ENCODE measurements at regions not wholly inside any gene's neighbourhood (a gene's known extent, or its start where the extent isn't known, plus 50 kb on each side); places are given as distances from the start of the nearest gene placed in this dataset.
A peak's percentile ranks its signal among the peaks of the same experiment; 100 is the strongest.

- TF ChIP-seq MAX (IDR thresholded peaks at IDR 0.05; ENCODE audit: low read depth, low read length) (no peak), CTCF (IDR thresholded peaks at IDR 0.05; ENCODE audit: low read depth, low read length) (no peak), POLR2A (IDR thresholded peaks at IDR 0.05; ENCODE audit: extremely low read depth, insufficient read length) (no peak)
- no peak overlapping the region for H3K4me3 ChIP-seq (ENCODE audit: low read depth, low read length)
Observed at GRCh38 chr5:8321272-8321671, 452.3 kb downstream of the MTRR start.

GRCh38 chr5:8322484-8322883 lies 453.5 kb downstream of the MTRR start:
- TF ChIP-seq CTCF (IDR thresholded peaks at IDR 0.05; ENCODE audit: low read depth, low read length) (no peak), POLR2A (IDR thresholded peaks at IDR 0.05; ENCODE audit: extremely low read depth, insufficient read length) (no peak), MYC (IDR thresholded peaks at IDR 0.05; ENCODE audit: low read depth, low read length) (no peak), MAX (IDR thresholded peaks at IDR 0.05; ENCODE audit: low read depth, low read length) (no peak)
- no peak for DNase-seq (ENCODE audit: low read depth)
- H3K4me3 ChIP-seq (ENCODE audit: low read depth, low read length) = no peak overlapping the region

More at GRCh38 chr5:8321272-8321671, 452.3 kb downstream of the MTRR start:
- no peak for DNase-seq (ENCODE audit: low read depth)

- TF ChIP-seq MAX (IDR thresholded peaks at IDR 0.05; ENCODE audit: low read depth, low read length) (no peak), POLR2A (IDR thresholded peaks at IDR 0.05; ENCODE audit: extremely low read depth, insufficient read length) (no peak), MYC (IDR thresholded peaks at IDR 0.05; ENCODE audit: low read depth, low read length) (no peak), CTCF (IDR thresholded peaks at IDR 0.05; ENCODE audit: low read depth, low read length) (no peak)
- DNase-seq (ENCODE audit: low read depth) = no peak
- no peak overlapping the region for H3K4me3 ChIP-seq (ENCODE audit: low read depth, low read length)
Observed at GRCh38 chr5:8327016-8327415, 458.1 kb downstream of the MTRR start.

GRCh38 chr5:8329773-8330172 lies 460.8 kb downstream of the MTRR start:
- TF ChIP-seq CTCF (IDR thresholded peaks at IDR 0.05; ENCODE audit: low read depth, low read length) (no peak), MYC (IDR thresholded peaks at IDR 0.05; ENCODE audit: low read depth, low read length) (no peak), POLR2A (IDR thresholded peaks at IDR 0.05; ENCODE audit: extremely low read depth, insufficient read length) (no peak), MAX (IDR thresholded peaks at IDR 0.05; ENCODE audit: low read depth, low read length) (no peak)
- peak; percentile 41 for DNase-seq (ENCODE audit: low read depth)
- H3K4me3 ChIP-seq (ENCODE audit: low read depth, low read length) = no peak overlapping the region

- H3K4me3 ChIP-seq (ENCODE audit: low read depth, low read length) = no peak overlapping the region
- DNase-seq (ENCODE audit: low read depth) = no peak
- no peak for TF ChIP-seq MYC (IDR thresholded peaks at IDR 0.05; ENCODE audit: low read depth, low read length)
- no peak for TF ChIP-seq POLR2A (IDR thresholded peaks at IDR 0.05; ENCODE audit: extremely low read depth, insufficient read length)
- TF ChIP-seq CTCF (IDR thresholded peaks at IDR 0.05; ENCODE audit: low read depth, low read length) = no peak
Observed at GRCh38 chr5:8332666-8333445, 463.9 kb downstream of the MTRR start.
